ENCODE measurements at regions not wholly inside any gene's neighbourhood (a gene's known extent, or its start where the extent isn't known, plus 50 kb on each side); places are given as distances from the start of the nearest gene placed in this dataset.

DNA sequence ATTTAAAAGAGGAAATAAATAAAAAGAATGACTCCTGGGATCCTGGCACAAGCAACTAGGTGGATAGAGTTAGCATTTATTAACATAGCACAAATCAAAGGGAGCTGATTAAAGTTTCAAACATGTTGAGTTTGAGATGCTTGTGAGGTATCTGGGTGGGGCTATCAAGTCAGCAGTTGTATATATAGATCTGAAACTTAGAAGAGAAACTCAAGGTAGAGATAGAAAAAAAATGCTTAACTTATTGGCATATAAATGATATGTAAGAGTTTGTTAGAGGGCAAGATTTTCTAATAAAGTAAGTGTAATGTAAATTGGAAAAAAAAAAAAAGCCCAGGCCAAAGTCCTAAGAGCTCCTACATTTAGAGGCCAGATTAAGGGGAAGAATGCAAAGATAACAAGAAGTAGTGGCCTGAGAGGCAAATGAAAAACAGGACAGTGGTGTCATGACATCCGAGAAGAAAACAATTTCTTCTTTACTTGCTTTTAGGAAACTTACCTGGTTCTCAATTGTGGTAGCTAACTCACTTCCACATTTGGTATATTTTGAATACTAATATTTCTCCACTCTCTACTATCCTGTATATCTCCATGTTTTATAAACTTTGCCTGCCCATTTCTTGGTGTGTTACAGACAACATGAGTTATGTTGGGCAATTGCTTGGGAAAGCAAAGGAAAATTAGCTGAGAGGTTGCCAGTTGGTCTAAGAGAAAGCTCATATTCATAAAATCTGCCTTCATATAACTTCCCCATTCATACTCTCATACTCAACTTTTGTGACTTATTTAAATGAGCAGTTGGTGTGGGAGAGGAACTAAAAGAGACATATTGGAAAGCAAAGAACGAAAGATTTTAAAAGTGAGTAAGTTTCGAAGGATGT lies 169.2 kb downstream of the PARM1 start:
- DNase-seq, result no peak
